ENCODE measurements at regions not wholly inside any gene's neighbourhood (a gene's known extent, or its start where the extent isn't known, plus 50 kb on each side); places are given as distances from the start of the nearest gene placed in this dataset.

DNA sequence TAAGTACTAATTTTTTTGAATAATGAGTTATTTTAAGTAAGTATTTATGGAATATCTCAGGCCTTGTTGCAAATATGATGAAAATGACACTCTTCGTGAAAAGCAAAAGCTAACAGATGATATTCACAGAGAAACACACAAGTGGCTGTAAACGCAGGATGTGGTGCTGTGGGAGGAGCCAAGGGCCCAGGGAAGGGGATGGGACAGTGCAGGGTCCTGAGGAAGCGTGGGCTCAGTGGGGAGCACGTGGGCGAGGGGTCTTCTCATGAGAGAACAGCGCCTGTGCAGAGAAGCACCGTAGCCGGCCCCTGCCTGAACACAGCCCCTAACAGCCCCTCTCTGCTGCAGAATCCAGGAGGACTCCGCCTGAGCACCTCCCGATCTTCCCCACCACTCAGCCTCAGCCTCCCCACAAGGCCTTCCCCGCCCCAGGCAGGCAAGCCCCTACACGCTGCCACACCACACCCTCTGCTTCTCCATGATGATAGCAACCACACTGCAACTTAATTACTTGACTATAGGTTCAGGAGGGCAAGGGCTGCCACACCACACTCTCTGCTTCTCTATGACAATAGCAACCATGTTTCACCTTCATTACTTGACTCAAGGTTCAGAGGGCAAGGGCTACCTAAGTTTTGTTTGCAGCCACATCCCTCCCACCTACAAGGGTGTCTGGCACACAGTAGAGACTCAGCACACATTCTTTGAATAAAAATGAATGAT, 152.6 kb upstream of the RNF32 start:
- no peak for DNase-seq (ENCODE audit: low read depth in 2 of 2)
- TF ChIP-seq CTCF (IDR thresholded peaks at IDR 0.05; ENCODE audit: low read depth, low read length) = no peak
- no peak overlapping the region for H3K4me3 ChIP-seq (replicated peaks in 1 of 2; ENCODE audit: low read depth in 2 of 2, low read length in 2 of 2)

DNA sequence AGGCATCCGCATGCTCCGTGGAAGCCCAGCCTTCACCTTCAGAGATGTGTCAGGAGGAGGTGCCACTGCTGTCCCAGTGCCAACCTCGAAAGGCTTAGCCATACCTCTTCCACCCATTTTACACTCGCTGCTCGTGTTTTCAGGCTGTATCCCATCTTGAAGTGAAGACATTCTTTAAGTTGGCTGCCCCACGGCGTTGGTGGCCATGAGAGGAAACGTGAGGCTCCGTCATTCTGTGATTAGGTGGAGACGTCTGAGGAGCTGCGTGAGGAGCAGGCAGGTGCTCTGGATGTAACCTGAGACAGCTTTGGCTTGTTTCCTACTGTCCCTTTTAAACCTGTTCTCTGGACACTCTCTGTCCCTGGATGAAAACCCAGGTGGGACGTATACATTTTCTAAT, 159.9 kb upstream of the RNF32 start:
- no peak for DNase-seq (ENCODE audit: low read depth in 2 of 2)
- no peak overlapping the region for H3K4me3 ChIP-seq (replicated peaks in 1 of 2; ENCODE audit: low read depth in 2 of 2, low read length in 2 of 2)
- TF ChIP-seq CTCF (IDR thresholded peaks at IDR 0.05; ENCODE audit: low read depth, low read length) = no peak

DNA sequence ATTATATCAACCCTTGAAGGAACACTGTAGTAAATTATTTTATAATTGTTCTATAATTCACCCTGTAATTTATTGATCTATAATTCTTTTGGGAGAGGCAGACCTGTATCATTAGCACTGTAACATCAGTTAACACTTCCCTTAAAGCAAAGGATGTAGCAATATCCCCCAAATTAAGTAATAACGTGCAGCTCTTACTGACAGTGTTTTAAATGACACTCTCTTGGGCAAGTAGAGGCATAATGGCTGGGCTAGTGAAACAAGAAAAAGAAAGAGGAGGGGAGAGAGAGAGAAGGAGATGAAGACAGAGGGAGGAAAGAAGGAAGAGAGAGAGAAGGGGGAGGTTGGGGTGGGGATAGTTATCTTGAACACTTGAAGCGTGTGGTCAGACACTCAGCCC, 161.0 kb upstream of the RNF32 start:
- no peak overlapping the region for H3K4me3 ChIP-seq (replicated peaks in 1 of 2; ENCODE audit: low read depth in 2 of 2, low read length in 2 of 2)
- TF ChIP-seq CTCF (IDR thresholded peaks at IDR 0.05; ENCODE audit: low read depth, low read length) = no peak
- no peak for DNase-seq (ENCODE audit: low read depth in 2 of 2)

DNA sequence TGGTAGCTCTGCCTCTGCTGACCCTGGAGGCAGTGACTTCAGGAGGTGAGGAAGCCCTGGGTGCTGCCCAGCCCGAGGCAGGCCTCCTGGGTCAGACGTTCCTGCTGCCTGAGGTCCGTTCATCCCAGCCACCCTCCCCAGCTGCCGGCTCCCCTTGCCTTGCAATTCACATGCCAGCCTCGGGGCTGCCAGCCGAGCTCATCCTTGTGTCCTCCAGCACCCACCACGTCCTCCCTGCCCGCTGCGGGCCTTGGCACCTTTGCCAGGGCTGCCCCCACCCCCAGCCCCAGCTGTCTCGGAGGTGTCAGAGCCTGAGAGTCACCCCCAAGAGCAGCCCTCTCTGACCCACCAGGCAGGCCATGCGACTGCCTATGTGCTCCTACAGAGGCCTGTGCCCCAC, 162.1 kb upstream of the RNF32 start:
- no peak overlapping the region for H3K4me3 ChIP-seq (replicated peaks in 1 of 2; ENCODE audit: low read depth in 2 of 2, low read length in 2 of 2)
- TF ChIP-seq CTCF (IDR thresholded peaks at IDR 0.05; ENCODE audit: low read depth, low read length) = no peak
- DNase-seq (ENCODE audit: low read depth in 2 of 2) = no peak

GRCh38 chr7:156475666-156476065, 164.9 kb upstream of the RNF32 start:
- peak; percentile 12 to 16 for DNase-seq (ENCODE audit: low read depth in 2 of 2)
- TF ChIP-seq CTCF (IDR thresholded peaks at IDR 0.05; ENCODE audit: low read depth, low read length) = no peak
- H3K4me3 ChIP-seq (replicated peaks in 1 of 2; ENCODE audit: low read depth in 2 of 2, low read length in 2 of 2) = no peak overlapping the region

- H3K4me3 ChIP-seq (replicated peaks in 1 of 2; ENCODE audit: low read depth in 2 of 2, low read length in 2 of 2) = no peak overlapping the region
- no peak for DNase-seq (ENCODE audit: low read depth in 2 of 2)
- TF ChIP-seq CTCF (IDR thresholded peaks at IDR 0.05; ENCODE audit: low read depth, low read length) = no peak
Measured at GRCh38 chr7:156475179-156475578, 165.4 kb upstream of the RNF32 start.

GRCh38 chr7:156474241-156474743, 166.3 kb upstream of the RNF32 start:
- TF ChIP-seq CTCF (IDR thresholded peaks at IDR 0.05; ENCODE audit: low read depth, low read length) = no peak
- DNase-seq (ENCODE audit: low read depth in 2 of 2) = peak in 1 of 2 donors; percentile 38

More at GRCh38 chr7:156474241-156474743, 166.3 kb upstream of the RNF32 start:
- no peak overlapping the region for H3K4me3 ChIP-seq (replicated peaks in 1 of 2; ENCODE audit: low read depth in 2 of 2, low read length in 2 of 2)
